GM18868 (cell line): ENCODE measurements at regions not wholly inside any gene's neighbourhood (a gene's known extent, or its start where the extent isn't known, plus 50 kb on each side); places are given as distances from the start of the nearest gene placed in this dataset.

Experiments
- ATAC-seq: cut with Tn5 transposase; IDR thresholded peaks from one replicate; pipeline ENCODE4 v1.9.1; 2021; ENCODE audit warnings: mild to moderate bottlenecking, moderate library complexity; ENCODE audit not compliant: unreplicated experiment

DNA sequence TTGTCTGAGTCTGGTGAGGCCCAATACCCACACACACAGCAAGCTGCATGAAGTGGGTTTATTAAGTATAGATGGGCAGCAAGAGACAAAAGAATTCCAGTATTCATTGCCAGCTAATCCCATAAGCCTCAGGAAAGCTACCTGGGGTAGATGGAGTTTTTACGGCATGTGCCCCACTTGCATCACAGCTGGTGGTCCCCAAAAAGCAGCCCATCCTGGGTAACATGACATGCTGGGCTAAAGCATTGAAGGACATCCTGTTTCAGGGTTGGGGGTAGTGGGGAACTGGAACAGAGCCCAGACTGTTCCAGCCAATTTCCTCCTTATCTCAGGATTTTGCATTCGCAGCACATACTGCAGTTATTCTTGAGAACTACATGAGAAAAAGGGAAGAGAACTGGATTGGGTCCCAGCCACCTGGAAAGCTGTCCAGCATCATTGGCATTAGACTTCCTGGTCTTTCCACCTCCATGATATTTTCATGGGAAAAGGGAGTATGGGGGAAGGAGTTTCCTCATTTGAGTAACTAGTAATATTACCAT, 240.1 kb upstream of the MMADHC start:
- no peak for ATAC-seq

DNA sequence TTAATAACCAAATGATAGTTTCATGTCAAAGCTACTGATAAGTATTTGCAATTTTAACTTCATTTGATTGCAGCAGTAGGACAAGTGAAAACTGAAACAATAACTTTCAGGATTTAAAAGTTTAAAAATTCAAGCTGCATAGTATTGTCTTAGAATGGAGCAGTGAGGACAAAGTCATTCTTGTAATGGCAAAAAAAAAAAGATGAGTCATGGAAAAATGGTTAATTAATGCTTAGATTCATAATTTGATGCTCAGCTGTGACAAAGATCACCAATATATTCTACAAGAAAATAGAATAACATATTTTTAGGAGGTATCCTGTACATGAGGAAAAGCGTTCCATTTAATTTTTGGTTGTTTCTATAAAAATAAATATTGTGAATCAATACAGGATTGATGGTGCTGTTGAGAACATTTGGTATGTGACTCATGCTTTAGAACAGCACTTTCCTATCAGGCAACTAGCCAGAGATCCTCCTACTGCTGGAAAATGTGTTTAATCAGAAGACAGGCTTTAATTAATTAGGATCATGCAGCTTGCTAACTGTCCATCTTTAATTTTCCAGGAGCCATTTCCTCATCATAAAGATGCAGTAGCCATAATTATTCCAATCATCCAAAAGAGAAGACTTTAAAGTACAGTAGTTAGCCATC, 239.0 kb upstream of the MMADHC start:
- no peak for ATAC-seq

DNA sequence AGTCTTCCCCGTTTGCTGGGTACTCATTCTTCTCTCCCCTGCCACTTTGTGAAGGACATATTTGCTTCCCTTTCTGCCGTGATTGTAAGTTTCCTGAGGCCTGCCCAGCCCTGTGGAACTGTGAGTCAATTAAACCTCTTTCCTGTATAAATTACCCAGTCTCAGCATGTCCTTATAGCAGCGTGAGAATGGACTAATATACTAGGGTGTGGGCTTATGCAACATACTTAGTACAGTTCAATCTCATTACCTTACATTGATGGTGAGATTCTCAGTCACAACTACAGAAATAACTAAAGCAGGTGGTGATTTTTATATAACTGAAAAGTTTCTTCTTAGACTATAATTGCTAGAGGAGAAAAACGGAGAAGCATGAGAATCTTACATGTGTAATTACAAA, 237.9 kb upstream of the MMADHC start:
- ATAC-seq: no peak

DNA sequence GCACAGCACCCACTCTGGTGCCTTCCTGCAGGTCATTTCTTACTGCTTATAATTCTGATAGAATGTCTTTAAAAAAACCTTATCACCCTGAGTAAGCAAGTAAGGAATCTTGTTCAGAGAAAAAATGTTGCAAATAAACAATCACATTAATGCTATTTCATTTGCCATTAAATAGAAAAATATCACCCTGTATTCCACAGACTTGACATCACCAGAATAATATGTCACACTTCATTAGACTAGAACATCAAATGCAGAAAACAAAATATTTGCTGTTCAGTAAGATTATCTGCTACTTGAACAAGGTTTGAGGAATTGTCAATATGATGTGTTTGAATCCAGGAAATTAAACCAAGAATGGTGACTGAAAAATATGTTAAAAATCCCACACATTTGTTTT, 236.6 kb upstream of the MMADHC start:
- no peak for ATAC-seq

DNA sequence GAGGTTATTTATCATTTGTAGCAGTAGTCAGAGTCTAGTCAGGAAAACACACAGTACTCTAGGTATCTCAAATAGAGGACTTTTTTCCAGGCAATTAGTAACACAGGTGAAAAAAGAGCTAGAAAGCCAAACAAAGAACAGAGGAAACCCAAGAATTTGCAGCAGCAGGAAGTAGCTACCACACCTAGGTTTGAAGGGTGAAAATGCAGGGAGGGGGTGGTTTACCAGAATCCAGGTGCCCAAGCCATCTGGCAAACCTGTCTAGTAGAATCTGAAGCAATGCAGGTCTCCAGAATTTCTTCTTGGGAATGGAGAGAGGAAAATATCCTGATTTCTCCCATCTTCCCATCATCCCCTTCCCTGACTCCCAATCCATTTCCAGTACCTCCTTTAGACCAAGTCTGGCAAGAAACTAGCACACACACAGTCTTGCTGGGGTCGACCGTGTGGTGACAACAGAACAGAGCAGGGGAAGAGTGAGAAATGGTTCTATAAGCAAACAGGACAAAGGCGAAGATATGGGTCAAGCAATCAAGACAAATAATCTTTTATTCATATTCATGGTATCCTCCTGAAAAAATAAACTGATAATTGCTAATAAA, 231.9 kb upstream of the MMADHC start:
- no peak for ATAC-seq

DNA sequence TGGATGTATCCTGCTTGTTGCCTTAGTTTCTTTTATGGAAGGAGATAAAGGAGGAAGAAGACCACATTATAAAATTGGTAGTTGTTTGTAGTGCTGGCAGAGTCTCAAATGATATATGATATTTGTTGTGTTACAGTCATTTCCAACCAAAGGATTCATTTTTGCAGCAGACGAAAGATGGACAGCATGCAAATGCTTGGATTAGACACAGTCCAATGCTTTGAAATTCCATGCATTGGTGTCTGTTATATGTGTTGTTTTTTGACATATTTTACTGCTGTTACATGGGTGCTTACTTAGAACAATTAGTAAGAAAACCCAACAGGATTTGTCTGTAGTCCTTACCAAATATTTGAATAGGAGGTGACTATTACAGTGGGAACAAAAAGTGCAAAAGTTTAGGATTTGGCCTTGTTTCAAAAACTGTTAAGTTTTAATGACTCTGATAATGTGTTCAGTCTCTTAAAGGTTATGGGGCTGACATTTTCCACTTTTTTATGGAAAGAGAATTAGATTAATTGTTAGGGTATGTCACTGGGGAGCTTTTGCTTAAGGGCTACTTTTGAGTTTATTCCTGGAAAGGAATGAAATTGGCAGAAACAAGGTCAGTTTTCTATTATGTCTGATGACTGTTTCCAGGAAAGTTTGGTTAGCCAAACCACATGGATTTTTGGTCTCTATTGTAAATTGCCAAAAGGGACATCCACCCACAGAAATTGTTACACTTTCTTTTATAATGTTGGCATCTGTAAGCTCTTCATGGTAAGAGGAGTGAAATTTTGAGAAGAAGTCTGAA, 229.4 kb upstream of the MMADHC start:
- ATAC-seq: no peak

DNA sequence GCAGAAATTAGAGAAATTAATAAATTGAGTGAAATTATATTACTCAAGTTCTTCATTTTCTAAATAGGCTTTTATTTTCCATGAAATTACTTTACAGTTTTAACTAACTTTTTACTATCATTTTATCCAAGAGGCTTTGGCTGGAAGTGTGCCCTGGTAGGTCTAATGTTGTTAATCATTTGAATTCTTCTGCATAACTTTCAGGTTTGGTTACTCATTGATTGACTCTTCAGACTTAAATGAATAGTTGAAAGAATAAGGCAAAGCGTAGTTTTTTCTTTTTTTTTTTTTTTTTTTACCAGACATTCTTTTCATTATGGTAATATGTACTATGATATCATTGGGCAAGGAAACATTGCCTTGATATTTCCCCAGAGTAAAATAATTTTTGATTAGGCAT, 228.4 kb upstream of the MMADHC start:
- ATAC-seq: no peak

DNA sequence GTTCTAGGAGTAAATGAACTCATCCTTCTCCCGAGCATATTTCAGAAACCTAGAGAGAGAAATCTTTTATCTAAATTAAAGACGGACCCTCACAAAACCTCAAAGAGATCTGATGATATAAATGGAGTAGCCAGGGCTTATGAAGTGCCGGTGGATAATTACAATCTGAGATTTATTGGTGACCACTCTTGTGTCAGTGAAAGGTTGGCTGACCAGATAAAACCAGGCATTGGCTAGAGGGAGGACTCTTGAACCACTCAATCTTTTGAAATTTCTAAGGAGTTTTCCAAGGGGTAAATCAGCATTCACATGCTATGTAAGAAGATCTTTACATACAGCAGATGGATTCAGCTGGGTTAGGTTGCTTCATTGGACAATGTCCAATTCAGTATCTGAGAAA, 227.3 kb upstream of the MMADHC start:
- no peak for ATAC-seq

DNA sequence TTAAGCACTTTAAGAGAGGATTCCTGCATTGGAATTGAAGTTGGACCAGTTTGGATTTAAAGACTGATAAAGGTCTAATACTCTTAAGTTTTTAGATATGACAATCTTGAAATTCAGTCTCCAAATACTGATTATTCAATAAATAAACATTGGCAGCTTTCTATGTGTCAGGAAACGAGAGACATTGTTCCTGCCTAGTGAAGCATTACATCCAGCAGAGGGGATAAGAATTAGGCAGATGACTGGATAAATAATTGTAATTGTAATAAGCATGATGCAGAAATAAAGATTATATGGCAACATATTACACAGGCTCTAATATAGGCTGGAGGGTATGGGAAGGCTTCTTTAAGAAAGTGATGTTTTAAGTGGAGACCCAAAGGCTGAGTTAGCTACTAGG, 226.5 kb upstream of the MMADHC start:
- ATAC-seq: no peak

DNA sequence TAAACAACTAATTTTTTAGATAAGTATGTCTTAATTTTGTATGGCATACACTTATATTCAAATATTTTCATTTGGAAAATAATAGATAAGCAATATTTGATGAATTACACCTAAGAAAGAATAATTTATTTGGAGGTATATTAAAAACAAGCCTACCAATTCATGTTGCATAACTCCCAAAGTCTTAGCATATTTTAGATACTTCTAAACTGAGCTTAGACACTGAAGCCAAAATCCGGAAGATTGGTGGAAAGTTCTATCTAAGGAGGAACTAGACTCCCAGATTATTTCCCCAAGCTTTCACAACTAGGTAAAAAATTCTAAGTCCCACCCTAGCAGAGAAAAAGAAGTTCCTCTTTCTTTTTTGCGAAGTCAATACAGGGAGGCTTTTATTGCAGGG, 221.0 kb upstream of the MMADHC start:
- no peak for ATAC-seq

DNA sequence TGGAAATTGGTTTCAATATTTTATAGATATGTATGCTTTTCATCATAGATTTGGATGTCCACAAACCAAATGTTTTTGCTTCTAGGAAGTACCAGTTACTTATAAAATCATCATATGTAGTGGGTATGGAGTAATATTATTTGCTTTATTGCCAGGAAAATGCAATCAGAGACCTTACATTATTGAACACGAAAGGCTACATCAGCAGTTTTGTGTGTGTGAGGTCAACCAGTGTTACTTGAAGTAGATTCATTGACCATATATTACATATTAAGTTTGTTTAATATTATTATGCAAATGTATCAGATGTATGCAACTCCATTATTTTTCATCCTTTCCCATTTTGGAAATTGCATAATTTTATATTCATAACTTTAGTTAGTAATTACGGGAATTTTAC, 219.1 kb upstream of the MMADHC start:
- ATAC-seq: no peak

DNA sequence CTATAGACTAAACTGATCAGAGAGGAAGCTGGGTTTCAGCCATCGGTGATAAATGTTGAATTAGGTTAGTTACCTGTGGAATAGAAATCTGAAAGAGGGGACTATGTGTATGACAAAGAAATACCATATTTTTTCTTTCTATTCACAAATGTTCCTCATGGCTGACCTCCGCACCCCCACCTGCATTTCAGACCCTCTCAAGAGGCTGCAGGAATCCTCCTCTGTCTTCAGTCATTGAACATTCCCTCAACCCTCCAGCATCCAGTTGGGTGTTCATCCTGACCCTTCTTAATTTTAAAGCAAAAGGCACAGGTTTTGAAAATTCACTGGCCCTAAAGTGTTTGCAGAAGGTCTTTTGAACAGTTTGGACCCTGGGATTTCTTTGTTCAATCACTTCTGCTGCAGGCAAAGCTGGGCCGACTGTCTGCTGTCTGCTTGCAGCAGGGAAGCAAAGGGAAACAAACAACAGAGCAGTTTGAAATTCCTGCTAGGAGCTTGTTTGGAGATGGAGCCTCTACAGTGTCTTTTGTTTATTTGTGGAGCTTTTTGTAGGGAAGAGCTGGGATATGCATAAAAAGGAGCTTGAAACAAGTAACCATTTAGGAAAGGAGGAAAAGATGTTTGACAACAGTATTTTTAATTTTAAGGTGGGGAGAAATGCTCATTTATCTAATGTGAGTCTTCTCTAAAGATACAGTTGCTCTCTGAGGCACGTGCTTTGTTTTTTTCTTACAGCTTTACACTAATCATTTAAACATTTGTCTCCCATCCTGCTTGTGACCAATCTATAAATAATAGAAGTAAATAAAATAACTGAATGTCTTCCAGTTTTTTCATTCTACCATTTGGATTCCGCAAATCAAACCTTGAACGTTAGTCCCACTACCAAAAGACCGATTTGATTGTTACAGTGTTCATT, 213.3 kb upstream of the MMADHC start:
- ATAC-seq: no peak

DNA sequence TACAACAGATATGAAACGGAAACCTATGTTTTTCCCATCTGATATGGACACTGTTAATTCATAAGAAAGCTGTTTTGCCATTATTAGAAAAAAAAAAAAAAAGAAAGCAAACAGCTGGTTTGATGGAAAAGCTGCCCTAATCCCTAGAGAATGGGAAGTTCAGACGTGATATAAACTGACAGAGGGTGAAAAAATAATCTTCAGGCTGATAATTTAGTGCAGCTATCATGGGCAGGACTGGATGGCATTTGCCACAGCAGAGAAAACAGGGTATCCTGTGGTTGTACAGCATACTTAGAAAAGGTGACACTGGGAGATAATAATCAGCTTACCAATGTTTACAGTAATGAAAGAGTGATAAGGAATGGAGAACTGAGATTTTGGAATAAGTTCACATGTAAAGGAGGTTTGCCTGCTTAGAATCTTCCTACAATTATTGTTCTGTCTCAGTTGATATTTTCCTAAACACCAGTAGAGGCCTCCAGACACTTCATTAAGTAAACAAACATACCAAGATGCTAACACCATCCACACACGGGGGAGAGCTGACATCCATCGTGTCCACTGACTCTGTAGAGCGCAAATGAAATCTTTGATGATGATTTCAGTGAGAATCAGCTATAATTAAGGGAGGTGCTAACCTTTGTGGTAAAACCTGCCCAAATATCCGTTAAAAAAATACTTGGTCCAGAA, 211.6 kb upstream of the MMADHC start:
- ATAC-seq: no peak

DNA sequence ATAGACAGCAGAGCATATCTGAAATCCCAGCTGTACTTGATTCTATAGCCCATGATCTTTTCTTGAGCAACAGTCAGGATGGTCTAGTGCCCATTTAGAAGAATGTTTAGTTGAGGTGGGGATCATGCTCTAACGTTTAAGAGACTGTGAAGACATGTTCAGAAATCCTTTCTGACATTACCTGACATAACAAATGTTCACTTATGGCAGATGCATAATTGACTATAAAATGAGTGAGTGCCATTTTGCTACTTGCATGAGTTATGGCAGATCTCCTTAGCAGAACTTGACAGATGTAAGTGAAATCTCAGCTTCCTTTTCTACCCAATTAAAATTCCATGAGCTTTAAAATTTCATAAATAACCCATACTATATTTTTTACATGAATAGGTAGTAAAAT, 209.5 kb upstream of the MMADHC start:
- no peak for ATAC-seq

DNA sequence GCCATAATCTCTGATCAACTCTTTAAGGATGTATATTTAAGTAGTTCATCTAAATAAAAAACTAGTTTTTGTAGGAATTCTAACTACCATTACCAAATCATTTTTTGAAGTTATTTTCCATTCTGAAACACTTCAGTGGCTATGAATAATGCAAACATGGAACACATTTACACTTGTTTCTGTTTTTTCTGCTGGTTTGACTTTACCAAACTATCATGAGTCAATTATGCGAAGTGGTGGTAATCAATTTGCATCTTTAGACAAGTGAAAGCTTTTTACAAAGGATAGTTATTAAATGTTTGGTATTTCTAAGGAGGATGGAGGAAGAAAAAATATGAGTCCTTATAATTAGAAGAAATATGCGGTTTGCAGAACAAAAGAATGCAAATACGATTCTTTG, 202.0 kb upstream of the MMADHC start:
- no peak for ATAC-seq

DNA sequence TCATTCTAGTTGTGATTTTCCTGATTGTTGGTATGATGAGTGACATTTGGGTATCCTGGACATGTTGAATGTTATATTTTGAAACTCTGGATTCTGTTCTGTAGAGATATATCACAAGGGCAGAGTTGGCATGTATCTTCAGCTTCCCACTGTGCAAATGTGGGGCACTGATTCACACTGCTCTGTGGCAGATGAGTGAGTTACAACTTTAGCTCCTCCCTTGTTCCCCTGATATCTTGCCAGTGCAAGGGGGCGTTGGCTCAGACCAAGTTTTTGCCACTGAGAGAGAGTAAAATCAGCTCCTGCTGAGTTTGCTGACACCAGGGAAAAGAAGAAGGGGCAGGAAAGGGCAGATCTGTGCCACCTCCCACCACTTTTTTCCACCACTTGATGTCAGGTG, 199.6 kb upstream of the MMADHC start:
- no peak for ATAC-seq

DNA sequence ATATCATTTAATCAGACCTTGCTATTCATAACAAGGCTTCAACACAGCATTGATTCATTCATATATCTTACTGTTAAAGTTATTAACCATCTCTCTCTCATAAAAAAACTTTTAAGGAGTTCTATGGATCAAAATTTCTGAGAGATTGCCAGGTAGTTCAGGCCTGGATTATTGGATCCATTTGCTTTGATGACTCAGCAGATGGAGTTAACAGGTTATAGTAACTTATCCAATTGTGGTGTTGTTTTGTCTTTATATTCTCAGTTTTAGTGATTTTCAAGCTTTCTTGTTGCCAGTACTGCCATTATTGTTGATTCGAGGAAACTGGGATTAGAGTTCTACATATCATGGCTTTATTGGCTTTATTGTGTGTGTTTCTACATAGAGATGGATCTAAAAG, 195.7 kb upstream of the MMADHC start:
- no peak for ATAC-seq

DNA sequence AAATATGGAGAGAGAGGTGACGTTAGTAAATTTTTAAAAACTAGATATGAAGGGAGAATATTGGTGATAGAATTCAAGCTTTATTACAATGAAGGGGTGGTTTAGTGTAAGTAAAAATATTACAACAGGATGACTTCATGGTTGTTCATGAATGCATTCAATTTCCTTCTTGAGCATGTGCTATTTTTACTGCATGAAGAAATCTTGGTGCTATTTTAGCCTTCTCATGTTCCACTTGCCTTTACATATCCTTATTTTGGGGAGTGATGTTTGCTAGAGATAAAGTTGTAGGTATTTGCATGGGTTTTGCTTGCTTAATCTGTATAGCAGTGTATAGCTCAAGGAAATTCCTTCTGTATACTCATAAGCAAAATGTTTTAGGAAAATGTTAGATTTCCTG, 195.0 kb upstream of the MMADHC start:
- no peak for ATAC-seq

DNA sequence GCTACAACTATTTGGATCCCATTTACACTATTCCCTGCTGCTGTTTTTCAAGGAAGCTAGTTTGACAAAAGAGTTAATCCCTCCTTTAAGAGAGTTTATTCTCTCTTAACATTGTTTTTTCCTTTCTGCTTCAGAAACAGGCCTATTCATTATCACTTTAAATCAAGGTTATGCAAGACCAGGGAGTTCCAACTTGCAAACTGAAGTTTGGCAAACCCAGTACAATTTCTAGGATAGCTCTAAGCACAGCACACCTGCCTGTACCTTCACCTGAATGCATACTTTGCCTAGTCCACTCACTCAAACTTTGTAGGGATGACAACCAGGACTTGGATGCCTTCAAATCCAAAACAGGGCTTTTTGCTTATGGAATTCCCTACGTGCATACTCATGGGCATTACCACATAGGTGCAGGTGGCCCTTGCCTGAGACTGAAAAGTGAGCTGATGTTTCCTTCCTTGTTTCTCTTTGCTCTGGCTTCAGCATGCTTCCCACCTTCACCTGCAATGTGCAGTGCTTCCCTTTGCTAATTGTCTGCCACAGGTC, 193.8 kb upstream of the MMADHC start:
- no peak for ATAC-seq

DNA sequence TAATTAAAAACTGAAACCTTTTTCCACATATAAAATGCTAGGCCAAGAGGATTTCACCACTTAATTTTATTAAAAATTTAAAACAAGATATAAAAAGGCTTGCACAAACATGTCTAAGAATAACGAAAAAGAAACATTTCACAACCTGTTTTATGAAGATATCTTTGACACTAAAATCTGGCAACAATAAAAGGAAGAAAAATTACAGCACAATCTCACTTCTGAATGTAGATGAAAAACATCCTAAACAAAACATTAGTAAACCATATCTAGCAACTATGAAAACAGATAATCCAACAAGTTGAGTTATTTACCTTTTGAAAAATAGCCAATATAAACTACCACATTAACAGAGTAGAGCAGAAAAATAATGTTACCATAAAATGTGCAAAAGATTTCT, 185.4 kb upstream of the MMADHC start:
- ATAC-seq: no peak
